Left ventricle myocardium inferior (tissue), 1 donor: ENCODE measurements at regions not wholly inside any gene's neighbourhood (a gene's known extent, or its start where the extent isn't known, plus 50 kb on each side); places are given as distances from the start of the nearest gene placed in this dataset.

Source experiments
- DNase-seq: peaks from one replicate; pipeline ENCODE4 v3.0.0-alpha.2; 2020
- H3K27ac ChIP-seq: fragments of 200-600 bp; replicated peaks from 2 replicates; pipeline ENCODE4 v1.8.0; 2021
- H3K27me3 ChIP-seq: fragments of 200-600 bp; 2 replicates; pipeline ENCODE4 v1.8.0; 2021; ENCODE audit warnings: low read depth
- H3K36me3 ChIP-seq: fragments of 200-600 bp; 2 replicates; pipeline ENCODE4 v1.8.0; 2021
- H3K4me1 ChIP-seq: fragments of 200-600 bp; 2 replicates; pipeline ENCODE4 v1.8.0; 2021
- H3K4me3 ChIP-seq: fragments of 200-600 bp; 2 replicates; pipeline ENCODE4 v1.8.0; 2021; ENCODE audit warnings: mild to moderate bottlenecking, moderate library complexity
- H3K9me3 ChIP-seq: fragments of 200-600 bp; replicated peaks from 2 replicates; pipeline ENCODE4 v1.8.0; 2021
- CTCF ChIP-seq: fragments of 200-600 bp; IDR thresholded peaks from 2 replicates; pipeline ENCODE4 v1.8.0; 2021; ENCODE audit warnings: antibody characterized with exemption, mild to moderate bottlenecking, borderline replicate concordance
- intact Hi-C: fragments of 100-400 bp; cut with micrococcal nuclease; formaldehyde crosslinking; loops from one replicate; pipeline ENCODE4 v1.11.0; 2022
- donor health status: DM: no; HTN: yes; CAD: no; lungs with severe emphysema.

- Histone ChIP-seq H3K27ac (no peak overlapping the region), H3K36me3 (no peaks in the 10 kb centered on the region), H3K27me3 (no peaks in the 10 kb centered on the region), H3K4me3 (no peak overlapping the region), H3K4me1 (no peaks in the 10 kb centered on the region), H3K9me3 (peaks cover 25% of the 10 kb centered on the region)
- intact Hi-C loops = no loop called here
- TF ChIP-seq CTCF = no peak
- no peak for DNase-seq
Measured at GRCh38 chr1:198374288-198374687, 166.2 kb downstream of the ATP6V1G3 start.

DNA sequence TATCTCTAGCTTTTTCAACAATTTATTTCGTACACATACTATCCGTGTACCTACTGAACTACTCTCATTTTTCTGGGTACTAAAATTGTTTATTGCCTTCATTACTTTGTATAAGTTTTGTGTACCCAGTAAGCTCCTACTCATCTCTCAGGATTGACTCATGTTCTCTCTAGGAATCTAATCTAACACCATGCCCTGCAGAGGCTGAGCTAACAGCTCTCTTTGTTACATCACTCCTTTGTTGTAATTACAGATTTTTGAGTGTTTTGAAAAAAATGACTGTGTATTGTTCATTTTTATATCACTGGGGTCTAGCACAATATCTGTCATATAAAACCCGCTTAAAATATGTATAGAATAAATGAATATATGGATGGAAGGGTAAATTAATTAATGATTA, 167.1 kb downstream of the ATP6V1G3 start:
- Histone ChIP-seq H3K36me3 (no peaks in the 10 kb centered on the region), H3K4me1 (no peaks in the 10 kb centered on the region), H3K27me3 (no peaks in the 10 kb centered on the region), H3K9me3 (peaks cover 25% of the 10 kb centered on the region), H3K27ac (no peak overlapping the region), H3K4me3 (no peak overlapping the region)
- no peak for TF ChIP-seq CTCF
- intact Hi-C loops = no loop called here
- no peak for DNase-seq
